Putamen (tissue), 1 donor: ENCODE measurements at regions not wholly inside any gene's neighbourhood (a gene's known extent, or its start where the extent isn't known, plus 50 kb on each side); places are given as distances from the start of the nearest gene placed in this dataset.

ENCODE experiments used
- DNase-seq: peaks from one replicate; pipeline ENCODE4 v3.0.0-alpha.2; 2016; ENCODE audit warnings: low spot score

DNA sequence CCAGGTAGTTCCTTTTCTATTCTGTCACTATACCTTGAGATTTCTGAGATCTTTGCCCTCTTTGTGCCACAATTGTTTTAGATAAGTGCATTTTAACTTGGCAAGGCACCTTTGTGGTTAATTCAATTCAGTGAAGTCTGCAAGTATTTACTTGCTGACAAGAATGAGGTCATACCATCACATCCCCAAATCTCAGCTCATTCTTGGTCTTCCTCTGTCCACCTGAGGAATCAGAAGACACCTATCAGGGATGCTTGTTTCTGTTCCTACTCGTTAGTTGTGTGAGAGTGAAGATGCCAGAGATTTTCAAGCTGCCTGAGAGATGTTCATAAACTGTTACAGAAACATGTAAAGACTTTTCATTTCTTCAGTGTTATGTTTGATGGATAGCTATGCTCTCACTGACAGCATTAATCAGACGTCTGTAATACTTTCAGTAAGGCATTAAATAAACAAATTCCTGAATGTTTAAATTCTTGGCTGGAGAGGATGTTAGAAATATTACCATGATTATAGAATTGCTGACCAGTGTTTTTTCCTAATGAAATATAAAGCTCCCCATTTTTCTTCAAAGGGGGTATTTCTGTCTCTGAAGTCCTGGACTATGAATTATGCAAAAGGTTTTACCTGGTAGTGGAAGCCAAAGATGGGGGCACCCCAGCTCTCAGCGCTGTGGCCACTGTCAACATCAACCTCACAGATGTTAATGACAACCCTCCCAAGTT, 135.0 kb upstream of the MTNR1B start:
- no peak for DNase-seq

DNA sequence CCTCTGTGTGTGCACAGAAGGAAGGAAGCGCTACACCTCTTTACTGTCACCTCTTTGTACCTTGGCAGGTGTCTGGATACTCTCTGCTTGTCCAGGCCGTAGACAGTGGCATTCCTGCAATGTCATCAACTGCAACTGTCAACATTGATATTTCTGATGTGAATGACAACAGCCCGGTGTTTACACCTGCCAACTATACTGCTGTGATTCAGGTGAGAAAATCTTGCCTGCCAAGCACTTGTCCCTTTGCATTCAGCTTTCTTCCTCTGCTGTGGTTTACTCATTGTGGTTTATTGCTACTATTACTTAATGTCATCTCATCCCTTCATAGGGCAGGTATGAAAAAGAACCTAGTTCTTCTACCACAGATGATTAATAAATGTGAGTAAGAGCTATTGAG, 131.9 kb upstream of the MTNR1B start:
- DNase-seq, result no peak

DNA sequence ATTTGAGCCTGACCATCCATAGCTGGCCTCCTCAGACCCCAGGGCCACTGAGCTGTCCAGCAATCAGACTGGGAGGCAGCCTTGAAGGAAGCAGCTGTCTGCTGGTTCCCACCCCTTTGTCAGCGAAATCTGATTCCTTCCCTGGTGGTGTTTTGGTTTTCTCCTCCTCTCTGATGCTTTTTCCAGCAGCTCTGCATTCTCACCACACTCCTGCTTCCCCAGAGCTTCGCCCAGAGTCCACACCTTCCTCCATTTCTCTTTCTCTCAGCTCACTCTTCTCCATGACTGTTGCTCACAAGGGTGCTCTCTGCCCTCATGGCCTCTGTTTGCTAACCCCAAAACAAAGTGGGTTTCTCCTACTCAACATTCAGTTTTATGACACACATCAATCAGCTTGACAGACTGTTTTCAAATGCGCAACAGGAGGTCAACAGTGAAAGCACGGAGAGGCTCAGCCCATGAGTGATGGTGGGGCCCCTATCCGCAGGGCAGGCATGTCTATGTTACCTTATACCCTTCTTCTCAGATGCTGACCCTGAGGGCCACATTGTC, 130.6 kb upstream of the MTNR1B start:
- no peak for DNase-seq

- DNase-seq, result no peak
These were observed 130.0 kb upstream of the MTNR1B start for GRCh38 chr11:92839450-92839849.

GRCh38 chr11:92841719-92842118, 127.7 kb upstream of the MTNR1B start:
- DNase-seq, result no peak

GRCh38 chr11:92843455-92843854, 126.0 kb upstream of the MTNR1B start:
- no peak for DNase-seq

GRCh38 chr11:92844197-92844596, 125.3 kb upstream of the MTNR1B start:
- no peak for DNase-seq

- no peak for DNase-seq
These were observed 124.1 kb upstream of the MTNR1B start for GRCh38 chr11:92845390-92845789.

- no peak for DNase-seq
These were observed 123.6 kb upstream of the MTNR1B start for GRCh38 chr11:92845805-92846204.

DNA sequence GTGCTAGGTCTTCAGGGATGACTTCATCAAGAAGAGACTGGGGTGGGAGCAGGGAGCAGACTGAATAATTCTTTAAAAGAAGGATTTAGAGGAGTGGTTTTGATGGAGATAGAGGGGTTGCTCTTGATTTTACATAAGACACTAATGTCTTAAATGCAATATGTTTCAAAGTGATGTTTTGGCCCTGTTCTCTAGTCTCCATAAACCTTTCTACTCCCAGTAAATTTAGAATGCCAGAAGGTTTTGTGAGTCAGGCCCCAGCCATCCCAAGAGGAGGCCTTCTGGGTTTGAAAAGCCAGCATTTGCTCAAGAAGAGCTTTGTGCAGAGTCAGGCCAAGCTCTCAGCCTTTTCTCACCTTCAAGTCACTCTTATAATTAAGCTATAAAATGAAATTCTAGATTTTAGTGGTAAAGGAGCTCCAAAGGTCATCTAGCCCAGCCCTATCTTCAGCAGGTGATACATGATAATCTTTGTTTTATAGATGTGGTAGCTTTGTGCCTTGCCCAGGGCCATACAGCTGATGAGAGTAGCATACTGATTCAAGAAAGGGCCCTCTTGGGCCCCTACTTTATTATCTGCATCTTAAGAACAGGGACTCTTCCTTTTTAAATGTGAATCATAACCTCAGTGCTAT, 122.8 kb upstream of the MTNR1B start:
- no peak for DNase-seq

DNA sequence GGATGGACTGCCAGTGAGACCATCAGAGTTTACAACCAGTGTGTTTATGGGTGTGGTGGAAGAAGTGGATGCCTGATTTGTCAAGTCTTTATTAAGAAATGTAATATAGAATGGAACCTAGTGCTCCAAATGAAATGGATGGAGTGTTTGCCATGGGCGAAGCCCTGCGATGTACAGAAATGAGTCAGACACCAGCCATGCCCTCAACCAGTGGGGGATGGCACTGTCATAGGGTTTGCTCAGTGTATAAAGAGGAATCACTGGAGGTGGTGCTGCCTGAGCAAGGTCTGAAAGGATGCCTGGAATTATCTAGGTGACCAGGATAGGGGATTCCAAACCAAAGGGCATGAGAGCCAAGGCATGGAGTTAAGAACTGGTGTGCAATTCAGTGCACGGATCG, 120.9 kb upstream of the MTNR1B start:
- DNase-seq, result no peak

DNA sequence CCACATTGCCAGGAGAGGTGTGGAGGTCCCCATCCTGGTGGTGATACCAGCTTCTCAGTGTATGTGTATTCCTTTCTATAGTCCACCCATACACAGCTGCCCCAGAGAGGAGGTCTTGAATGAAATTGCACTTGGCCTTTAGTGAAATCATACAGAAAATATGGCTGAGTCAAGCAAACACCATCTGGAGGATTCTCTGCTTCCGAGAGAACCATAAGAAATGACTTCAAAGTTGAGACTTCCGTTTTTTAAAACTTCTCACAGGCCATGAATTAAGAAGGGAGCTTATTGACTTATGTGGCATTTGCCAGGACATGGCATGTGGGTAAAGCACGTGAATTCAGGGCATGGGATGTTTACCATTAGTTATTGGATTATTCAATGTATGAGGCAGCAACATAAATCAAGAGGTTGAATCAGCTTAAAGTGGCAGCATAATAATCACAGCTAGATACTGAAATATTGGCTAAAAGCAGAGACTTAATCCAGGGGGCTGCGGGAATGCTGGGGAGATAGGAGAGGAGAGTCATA, 119.1 kb upstream of the MTNR1B start:
- no peak for DNase-seq

GRCh38 chr11:92852229-92852628, 117.2 kb upstream of the MTNR1B start:
- no peak for DNase-seq

DNA sequence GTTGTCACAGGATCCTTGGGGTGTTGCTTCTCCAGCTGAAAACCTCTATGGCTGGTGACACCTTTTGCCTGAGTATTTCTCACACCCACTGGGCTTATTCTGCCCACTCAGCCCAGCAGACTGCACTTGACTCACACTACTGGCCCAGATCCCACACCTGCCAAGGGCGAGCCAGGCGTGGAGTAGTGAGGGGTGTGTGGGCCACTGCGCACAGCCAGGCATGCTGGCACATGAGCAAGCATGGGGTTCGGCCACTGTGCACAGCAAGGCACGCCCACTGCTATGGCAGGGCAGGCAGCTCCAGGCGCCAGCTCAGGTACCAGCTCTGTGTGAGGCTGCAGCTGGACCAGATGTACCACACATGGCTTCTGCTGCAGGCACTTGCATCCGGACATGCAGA, 116.5 kb upstream of the MTNR1B start:
- DNase-seq, result no peak

- DNase-seq, result no peak
These were observed 115.3 kb upstream of the MTNR1B start for GRCh38 chr11:92854162-92854561.

DNA sequence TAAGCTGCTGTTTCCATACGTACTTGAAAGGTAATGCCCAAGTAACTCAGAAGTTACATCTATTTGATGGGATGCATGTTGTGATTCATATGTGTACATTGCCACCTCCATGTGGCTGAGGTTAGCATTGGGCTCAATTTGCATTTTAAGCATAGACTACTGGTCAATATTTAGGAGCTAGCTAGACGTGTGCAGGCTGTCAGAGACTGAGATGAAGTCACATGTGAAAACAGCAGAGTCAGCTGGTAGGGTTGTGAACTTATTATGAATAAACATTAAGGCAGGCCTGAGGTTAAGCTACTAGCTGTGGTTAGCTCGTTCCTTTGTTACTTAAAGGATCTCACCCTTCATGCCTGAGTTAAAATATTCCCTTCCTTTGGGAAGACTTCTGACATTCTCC, 114.5 kb upstream of the MTNR1B start:
- DNase-seq, result no peak

DNA sequence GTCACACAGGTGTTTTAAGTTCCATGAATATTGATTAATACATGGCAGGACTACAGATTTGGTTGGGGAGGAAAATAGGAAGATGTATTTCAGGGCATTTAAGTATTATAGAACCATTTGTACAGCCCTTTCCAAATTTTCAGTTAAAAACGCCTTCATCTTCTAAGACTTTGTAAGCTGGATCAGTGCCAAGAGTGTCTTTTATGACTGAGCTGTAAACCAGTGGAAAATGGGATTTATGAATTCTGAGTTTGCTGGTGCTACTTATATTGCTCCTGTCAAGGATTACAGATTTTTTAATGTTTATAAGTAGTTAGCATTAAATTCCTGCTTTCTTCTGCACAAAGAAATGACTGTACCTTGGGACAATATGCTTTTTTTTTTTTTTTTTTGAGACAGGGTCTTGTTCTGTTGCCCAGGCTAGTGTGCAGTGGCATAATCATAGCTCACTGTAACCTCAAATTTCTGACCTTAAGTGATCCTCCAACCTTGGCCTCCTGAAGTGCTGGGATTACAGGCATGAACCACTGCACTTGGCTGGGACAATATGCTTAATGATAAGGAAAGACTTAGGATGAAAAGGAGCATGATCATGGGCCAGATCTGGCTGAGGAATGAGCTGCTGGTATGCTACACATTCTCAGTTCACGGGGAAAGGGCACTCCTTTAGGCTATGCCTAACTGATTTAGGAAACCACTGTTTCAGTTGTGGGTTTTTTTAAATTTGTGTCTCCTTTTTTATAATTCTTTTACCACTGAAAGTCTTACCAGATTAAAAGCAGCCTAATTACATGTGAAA, 113.6 kb upstream of the MTNR1B start:
- no peak for DNase-seq

- DNase-seq, result no peak
These were observed 112.0 kb upstream of the MTNR1B start for GRCh38 chr11:92857407-92857806.

GRCh38 chr11:92859156-92859690, 110.2 kb upstream of the MTNR1B start:
- DNase-seq, result peak; percentile 44

DNA sequence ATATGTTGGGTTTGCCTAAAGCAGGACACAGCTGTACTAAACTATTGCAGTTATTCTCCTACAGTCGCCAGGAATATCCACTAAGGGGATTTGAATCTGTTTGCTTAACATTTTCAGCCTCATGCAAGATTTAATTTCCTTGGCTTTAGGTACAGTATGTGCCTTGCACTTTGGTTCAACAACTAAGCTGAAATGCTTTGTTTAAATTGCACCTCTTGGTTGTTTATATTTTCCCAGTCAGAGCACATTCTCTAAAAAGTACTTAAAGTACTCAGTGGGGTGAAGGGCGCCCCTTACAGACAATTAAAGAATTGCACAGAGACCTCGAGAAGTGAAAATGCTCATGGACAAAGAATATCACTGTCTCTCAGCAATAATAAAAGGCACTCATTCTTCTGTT, 107.8 kb upstream of the MTNR1B start:
- no peak for DNase-seq

GRCh38 chr11:92865352-92865751, 104.1 kb upstream of the MTNR1B start:
- DNase-seq, result no peak

- no peak for DNase-seq
These were observed 102.7 kb upstream of the MTNR1B start for GRCh38 chr11:92866679-92867282.
